ENCODE measurements at regions not wholly inside any gene's neighbourhood (a gene's known extent, or its start where the extent isn't known, plus 50 kb on each side); places are given as distances from the start of the nearest gene placed in this dataset.

DNA sequence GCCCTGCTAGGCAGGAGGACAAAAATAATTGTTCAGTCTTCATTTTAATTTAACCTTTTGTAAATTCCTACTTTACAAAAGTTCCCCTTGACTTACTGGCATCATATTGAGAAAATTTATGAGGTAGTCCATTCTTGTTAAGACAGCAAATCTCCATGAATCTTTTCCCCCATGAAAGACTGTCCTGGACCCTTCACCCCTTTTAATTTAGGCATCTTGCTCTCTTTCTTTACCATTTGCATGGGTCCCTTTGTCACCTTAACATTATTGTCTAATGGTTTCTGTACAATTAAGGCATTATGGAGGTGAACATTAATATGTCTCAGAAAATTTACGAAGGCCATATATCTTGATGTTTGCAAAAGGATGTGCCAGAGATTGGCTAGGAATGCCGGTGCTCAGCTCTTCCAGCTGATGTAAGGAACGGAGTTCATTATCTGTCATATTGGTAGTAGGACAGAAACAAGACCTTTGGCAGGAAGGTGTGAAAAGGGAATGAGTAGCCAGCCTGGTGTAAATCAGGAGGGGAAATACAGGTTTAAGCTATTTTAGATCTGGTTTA lies 382.8 kb upstream of the TSHZ2 start:
- H3K9ac ChIP-seq (ENCODE audit: low read depth, low read length, poor library complexity, severe bottlenecking): no peak overlapping the region
- H3K27me3 ChIP-seq (ENCODE audit: insufficient read depth, low read length, poor library complexity, severe bottlenecking): no peaks in the 10 kb centered on the region
- no peaks in the 10 kb centered on the region for H3K4me1 ChIP-seq (ENCODE audit: insufficient read depth, low read length, poor library complexity, severe bottlenecking)
- no peaks in the 10 kb centered on the region for H3K36me3 ChIP-seq (ENCODE audit: insufficient read depth, low read length)
- no peaks in the 10 kb centered on the region for H4K20me1 ChIP-seq (ENCODE audit: insufficient read depth, low read length, poor library complexity, severe bottlenecking)
- H3K4me3 ChIP-seq (ENCODE audit: low read length, poor library complexity, severe bottlenecking): no peak overlapping the region
- H3F3A ChIP-seq (ENCODE audit: low read depth): no peaks in the 10 kb centered on the region
- H3K9me3 ChIP-seq (ENCODE audit: insufficient read depth, low read depth, low read length): no peaks in the 10 kb centered on the region
- no peak overlapping the region for H2AFZ ChIP-seq (ENCODE audit: low read length)
- no peak overlapping the region for H3K4me2 ChIP-seq (ENCODE audit: low read depth, low read length, poor library complexity, severe bottlenecking)
- TF ChIP-seq EZH2phosphoT487 (IDR thresholded peaks at IDR 0.05; ENCODE audit: borderline replicate concordance): no peak
- TF ChIP-seq, protein P1, sequence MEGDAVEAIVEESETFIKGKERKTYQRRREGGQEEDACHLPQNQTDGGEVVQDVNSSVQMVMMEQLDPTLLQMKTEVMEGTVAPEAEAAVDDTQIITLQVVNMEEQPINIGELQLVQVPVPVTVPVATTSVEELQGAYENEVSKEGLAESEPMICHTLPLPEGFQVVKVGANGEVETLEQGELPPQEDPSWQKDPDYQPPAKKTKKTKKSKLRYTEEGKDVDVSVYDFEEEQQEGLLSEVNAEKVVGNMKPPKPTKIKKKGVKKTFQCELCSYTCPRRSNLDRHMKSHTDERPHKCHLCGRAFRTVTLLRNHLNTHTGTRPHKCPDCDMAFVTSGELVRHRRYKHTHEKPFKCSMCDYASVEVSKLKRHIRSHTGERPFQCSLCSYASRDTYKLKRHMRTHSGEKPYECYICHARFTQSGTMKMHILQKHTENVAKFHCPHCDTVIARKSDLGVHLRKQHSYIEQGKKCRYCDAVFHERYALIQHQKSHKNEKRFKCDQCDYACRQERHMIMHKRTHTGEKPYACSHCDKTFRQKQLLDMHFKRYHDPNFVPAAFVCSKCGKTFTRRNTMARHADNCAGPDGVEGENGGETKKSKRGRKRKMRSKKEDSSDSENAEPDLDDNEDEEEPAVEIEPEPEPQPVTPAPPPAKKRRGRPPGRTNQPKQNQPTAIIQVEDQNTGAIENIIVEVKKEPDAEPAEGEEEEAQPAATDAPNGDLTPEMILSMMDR (conservative IDR thresholded peaks at IDR 0.05; ENCODE audit: low read length): no peak
- H3K9me2 ChIP-seq (replicated peaks; ENCODE audit: low read depth, low read length): no peaks in the 10 kb centered on the region
- no peaks in the 10 kb centered on the region for H3K79me2 ChIP-seq (ENCODE audit: insufficient read depth, low read length)

DNA sequence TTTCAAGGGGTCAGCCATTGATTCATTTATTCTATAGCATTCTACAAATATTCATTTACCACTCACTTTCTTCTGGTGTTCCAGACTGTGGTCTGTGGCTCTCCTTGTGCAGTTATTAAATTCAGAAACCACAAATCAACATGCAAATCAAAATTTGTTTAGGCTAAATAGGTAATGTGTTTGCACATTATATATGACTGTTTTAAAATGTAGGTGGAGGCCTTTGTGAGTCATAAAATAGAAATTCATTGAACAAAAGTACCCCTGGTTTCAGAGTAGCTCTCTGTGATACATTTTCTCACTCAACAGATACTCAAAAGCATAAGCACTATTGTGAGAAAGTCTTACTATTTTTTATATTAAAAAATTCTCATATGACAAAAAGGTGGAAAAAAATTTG lies 385.5 kb upstream of the TSHZ2 start:
- Histone ChIP-seq H2AFZ (ENCODE audit: low read length) (no peak overlapping the region), H3K9me3 (ENCODE audit: insufficient read depth, low read depth, low read length) (peaks cover 2% of the 10 kb centered on the region; the same call in 1 of the 2 replicates), H3K36me3 (ENCODE audit: insufficient read depth, low read length) (no peaks in the 10 kb centered on the region), H3K4me2 (ENCODE audit: low read depth, low read length, poor library complexity, severe bottlenecking) (no peak overlapping the region), H3K4me1 (ENCODE audit: insufficient read depth, low read length, poor library complexity, severe bottlenecking) (no peaks in the 10 kb centered on the region), H3K27me3 (ENCODE audit: insufficient read depth, low read length, poor library complexity, severe bottlenecking) (no peaks in the 10 kb centered on the region), H3K4me3 (ENCODE audit: low read length, poor library complexity, severe bottlenecking) (no peak overlapping the region), H3K9ac (ENCODE audit: low read depth, low read length, poor library complexity, severe bottlenecking) (no peak overlapping the region), H3K9me2 (replicated peaks; ENCODE audit: low read depth, low read length) (no peaks in the 10 kb centered on the region), H3F3A (ENCODE audit: low read depth) (no peaks in the 10 kb centered on the region), H4K20me1 (ENCODE audit: insufficient read depth, low read length, poor library complexity, severe bottlenecking) (no peaks in the 10 kb centered on the region), H3K79me2 (ENCODE audit: insufficient read depth, low read length) (no peaks in the 10 kb centered on the region)
- no peak for TF ChIP-seq EZH2phosphoT487 (IDR thresholded peaks at IDR 0.05; ENCODE audit: borderline replicate concordance)
- TF ChIP-seq, protein P1 (conservative IDR thresholded peaks at IDR 0.05; ENCODE audit: low read length): no peak

DNA sequence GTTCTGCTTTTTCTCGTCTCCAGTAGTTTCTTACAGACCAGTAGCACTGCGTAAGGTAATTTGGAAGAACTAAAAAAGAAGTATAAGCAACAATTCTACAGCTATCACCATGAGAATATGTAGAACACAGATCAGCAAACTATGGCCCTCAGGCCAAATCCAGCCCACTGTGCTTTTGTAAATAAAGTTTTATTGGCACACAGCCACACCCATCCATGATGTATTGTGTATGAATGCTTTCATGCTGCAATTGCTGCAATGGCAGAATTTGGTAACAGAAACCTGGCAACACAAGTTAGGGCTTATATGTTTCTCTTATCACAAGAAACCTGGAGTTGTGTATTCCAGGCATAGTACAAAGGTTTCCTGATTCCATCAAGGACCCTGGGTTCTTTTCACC lies 386.8 kb upstream of the TSHZ2 start:
- Histone ChIP-seq H3K4me2 (ENCODE audit: low read depth, low read length, poor library complexity, severe bottlenecking) (no peak overlapping the region), H3K79me2 (ENCODE audit: insufficient read depth, low read length) (no peaks in the 10 kb centered on the region)

More for the DNA sequence above, 386.8 kb upstream of the TSHZ2 start:
- Histone ChIP-seq H3K4me1 (ENCODE audit: insufficient read depth, low read length, poor library complexity, severe bottlenecking) (no peaks in the 10 kb centered on the region), H3K9ac (ENCODE audit: low read depth, low read length, poor library complexity, severe bottlenecking) (no peak overlapping the region), H3K4me3 (ENCODE audit: low read length, poor library complexity, severe bottlenecking) (no peak overlapping the region), H3K27me3 (ENCODE audit: insufficient read depth, low read length, poor library complexity, severe bottlenecking) (no peaks in the 10 kb centered on the region), H3K9me2 (replicated peaks; ENCODE audit: low read depth, low read length) (no peaks in the 10 kb centered on the region), H2AFZ (ENCODE audit: low read length) (no peak overlapping the region), H4K20me1 (ENCODE audit: insufficient read depth, low read length, poor library complexity, severe bottlenecking) (no peaks in the 10 kb centered on the region), H3K9me3 (ENCODE audit: insufficient read depth, low read depth, low read length) (peaks cover 2% of the 10 kb centered on the region; the same call in 1 of the 2 replicates), H3K36me3 (ENCODE audit: insufficient read depth, low read length) (no peaks in the 10 kb centered on the region), H3F3A (ENCODE audit: low read depth) (no peaks in the 10 kb centered on the region)
- TF ChIP-seq, protein P1 (conservative IDR thresholded peaks at IDR 0.05; ENCODE audit: low read length): no peak
- TF ChIP-seq EZH2phosphoT487 (IDR thresholded peaks at IDR 0.05; ENCODE audit: borderline replicate concordance): no peak
